Psoas muscle (tissue), 7 donors: ENCODE measurements at regions not wholly inside any gene's neighbourhood (a gene's known extent, or its start where the extent isn't known, plus 50 kb on each side); places are given as distances from the start of the nearest gene placed in this dataset.
A peak's percentile ranks its signal among the peaks of the same experiment; 100 is the strongest.

ENCODE experiments used
- ATAC-seq, 4 donors: fragments of 200-7000 bp; cut with Tn5 transposase; one replicate each; pipeline ENCODE4 v1.9.1; 2020; ENCODE audit warnings: moderate library complexity in 3 of 4, mild to moderate bottlenecking in 2 of 4
- DNase-seq, 2 donors: peaks; one replicate each; pipeline ENCODE4 v3.0.0-alpha.2; 2020
- H3K27ac ChIP-seq: fragments of 200-600 bp; one replicate; pipeline ENCODE4 v1.8.0; 2022
- H3K27me3 ChIP-seq, 3 donors: fragments of 200-600 bp in 1 of 3; one replicate each; pipeline versions ENCODE4 v1.6.1 to v1.8.0; 2013 to 2022; ENCODE audit warnings: low read length in 2 of 3, mild to moderate bottlenecking in 2 of 3, moderate library complexity in 1 of 3; ENCODE audit not compliant: insufficient read depth in 3 of 3
- H3K36me3 ChIP-seq, 2 donors: fragments of 200-600 bp in 1 of 2; one replicate each; pipeline versions ENCODE4 v1.6.1 to v1.8.0; 2013 to 2022; ENCODE audit warnings: low read depth in 1 of 2, mild to moderate bottlenecking in 1 of 2, moderate library complexity in 1 of 2; ENCODE audit not compliant: insufficient read depth in 1 of 2
- H3K4me1 ChIP-seq: fragments of 200-600 bp; one replicate; pipeline ENCODE4 v1.8.0; 2022
- H3K4me3 ChIP-seq: fragments of 200-600 bp; one replicate; pipeline ENCODE4 v1.8.0; 2022; ENCODE audit warnings: mild to moderate bottlenecking
- H3K9me3 ChIP-seq: fragments of 200-600 bp; one replicate; pipeline ENCODE4 v1.8.0; 2022
- whole genome bisulfite sequencing, 3 donors: extraction: QIAGEN DNeasy Blood & Tissue Kit; methylation state at CpG; one replicate each; pipeline versions ENCODE4 v1.1.6 to v1.1.7; 2013; 5-methylcytosine and 5-hydroxymethylcytosine counted together
- intact Hi-C, 2 donors: fragments of 100-400 bp; cut with DNase I; formaldehyde crosslinking; loops; one replicate each; pipeline versions ENCODE4 v1.11.0 to v1.14.2; 2022
- TF ChIP-seq, protein P1 (sequence below): fragments of 200-600 bp; IDR thresholded peaks from one replicate; pipeline ENCODE4 v1.8.0; 2022; ENCODE audit warnings: antibody characterized with exemption
- donor health status: healthy with polysubstance abuse.
- donor health status: DM: no; HTN: no; CAD: no; lungs with moderate emphysema.
- donor health status: Bipolar disorder and iron deficiency.
- donor health status: healthy.
- donor health status: DM: yes; HTN: yes; CAD: no.
- donor health status: DM: no; HTN: no; CAD: no.
- donor health status: DM: yes; HTN: yes; CAD: no.

DNA sequence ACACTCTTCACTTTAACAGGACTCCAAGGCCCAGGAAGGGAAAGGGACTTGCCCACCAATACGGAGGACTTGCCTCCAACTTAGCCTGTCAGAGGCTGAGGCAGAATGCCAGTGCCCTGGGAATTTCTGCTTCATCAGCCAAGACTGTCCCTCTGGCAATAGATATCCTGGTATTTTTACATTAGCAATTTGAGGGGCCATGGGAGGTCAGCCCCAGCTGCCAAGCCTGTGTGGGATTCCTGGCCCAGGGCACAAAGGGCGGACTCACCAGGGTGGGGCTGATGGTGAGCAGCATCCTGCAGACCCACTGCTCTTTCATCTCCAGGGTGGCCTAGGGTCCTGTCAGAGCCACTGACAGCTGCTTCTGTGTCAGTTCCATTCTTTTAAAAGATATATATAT, 78.3 kb upstream of the CIBAR2 start:
- Histone ChIP-seq H3K4me3 (no peak overlapping the region), H3K27ac (no peak overlapping the region), H3K4me1 (peaks cover 31% of the 10 kb centered on the region), H3K36me3 (peaks cover 0 to under 1% of the 10 kb centered on the region in 2 donors), H3K9me3 (no peaks in the 10 kb centered on the region), H3K27me3 (no peaks in the 10 kb centered on the region)
- TF ChIP-seq, protein P1, sequence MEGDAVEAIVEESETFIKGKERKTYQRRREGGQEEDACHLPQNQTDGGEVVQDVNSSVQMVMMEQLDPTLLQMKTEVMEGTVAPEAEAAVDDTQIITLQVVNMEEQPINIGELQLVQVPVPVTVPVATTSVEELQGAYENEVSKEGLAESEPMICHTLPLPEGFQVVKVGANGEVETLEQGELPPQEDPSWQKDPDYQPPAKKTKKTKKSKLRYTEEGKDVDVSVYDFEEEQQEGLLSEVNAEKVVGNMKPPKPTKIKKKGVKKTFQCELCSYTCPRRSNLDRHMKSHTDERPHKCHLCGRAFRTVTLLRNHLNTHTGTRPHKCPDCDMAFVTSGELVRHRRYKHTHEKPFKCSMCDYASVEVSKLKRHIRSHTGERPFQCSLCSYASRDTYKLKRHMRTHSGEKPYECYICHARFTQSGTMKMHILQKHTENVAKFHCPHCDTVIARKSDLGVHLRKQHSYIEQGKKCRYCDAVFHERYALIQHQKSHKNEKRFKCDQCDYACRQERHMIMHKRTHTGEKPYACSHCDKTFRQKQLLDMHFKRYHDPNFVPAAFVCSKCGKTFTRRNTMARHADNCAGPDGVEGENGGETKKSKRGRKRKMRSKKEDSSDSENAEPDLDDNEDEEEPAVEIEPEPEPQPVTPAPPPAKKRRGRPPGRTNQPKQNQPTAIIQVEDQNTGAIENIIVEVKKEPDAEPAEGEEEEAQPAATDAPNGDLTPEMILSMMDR, result no peak
- intact Hi-C loops, result no loop called here
- ATAC-seq (no peak), DNase-seq (peak in 1 of 2 donors; percentile 32)
- whole genome bisulfite sequencing, 3 donors, result 25 to 39% (median 37%) methylated on average over 2 of the region's 2 CpGs

- intact Hi-C loops, result no loop called here
- Histone ChIP-seq H3K27me3 (no peaks in the 10 kb centered on the region), H3K4me3 (no peak overlapping the region), H3K9me3 (no peaks in the 10 kb centered on the region), H3K4me1 (peaks cover 39% of the 10 kb centered on the region), H3K36me3 (no peaks in the 10 kb centered on the region), H3K27ac (no peak overlapping the region)
- 89 to 92% (median 92%) methylated on average over 19 of the region's 19 CpGs for WGBS, 3 donors
- TF ChIP-seq, protein P1, result no peak
- ATAC-seq, result no peak
- DNase-seq, result peak in 1 of 2 donors; percentile 13
Measured at GRCh38 chr16:85191341-85191965, 79.2 kb upstream of the CIBAR2 start.

- intact Hi-C loops, result no loop called here
- DNase-seq (peak in 1 of 2 donors; percentile 46), ATAC-seq (no peak)
- Histone ChIP-seq H3K9me3 (no peaks in the 10 kb centered on the region), H3K36me3 (no peaks in the 10 kb centered on the region), H3K4me3 (no peak overlapping the region), H3K27ac (no peak overlapping the region), H3K4me1 (peaks cover 39% of the 10 kb centered on the region), H3K27me3 (no peaks in the 10 kb centered on the region)
- TF ChIP-seq, protein P1, result no peak
- WGBS, 3 donors, result 58 to 71% (median 61%) methylated on average over 20 of the region's 20 CpGs
Measured at GRCh38 chr16:85192238-85193114, 80.2 kb upstream of the CIBAR2 start.

DNA sequence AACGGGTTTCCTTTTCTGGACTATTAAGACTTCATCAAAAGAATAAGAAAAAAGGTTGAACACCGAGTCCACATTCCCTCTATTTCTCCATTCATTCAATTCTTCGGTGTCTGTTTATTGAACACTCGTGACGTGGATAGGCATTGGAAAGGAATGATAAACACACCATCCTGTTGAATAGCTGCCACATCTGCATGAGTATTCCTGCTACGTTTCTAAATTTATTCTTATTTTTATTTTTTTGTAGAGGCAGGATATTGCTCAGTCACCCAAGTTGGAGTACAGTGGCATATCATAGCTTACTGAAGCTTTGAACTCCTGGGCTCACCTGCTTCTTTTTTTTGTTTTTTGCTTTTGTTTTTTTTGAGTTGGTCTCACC, 80.8 kb upstream of the CIBAR2 start:
- H3K4me1 ChIP-seq, result peaks cover 42% of the 10 kb centered on the region
- no peak overlapping the region for H3K4me3 ChIP-seq
- H3K27me3 ChIP-seq, result no peaks in the 10 kb centered on the region
- TF ChIP-seq, protein P1, result no peak
- no peak overlapping the region for H3K27ac ChIP-seq
- intact Hi-C loops, result no loop called here
- ATAC-seq (no peak), DNase-seq (no peak)
- no peaks in the 10 kb centered on the region for H3K9me3 ChIP-seq
- WGBS, 3 donors, result 71 to 79% (median 77%) methylated on average over 6 of the region's 6 CpGs
- H3K36me3 ChIP-seq, result no peaks in the 10 kb centered on the region
